Fibroblast of lung (primary cell): ENCODE measurements at regions not wholly inside any gene's neighbourhood (a gene's known extent, or its start where the extent isn't known, plus 50 kb on each side); places are given as distances from the start of the nearest gene placed in this dataset.
"Not testable (repeated sequence)": the region's sequence is repeated elsewhere in the genome, so short reads cannot be mapped to it uniquely, and the experiment has no call there.

Experiments used
- DNase-seq, 2 donors: peaks; one replicate each; pipeline versions ENCODE4 v3.0.0 to v3.0.0-alpha.2; 2010; ENCODE audit warnings: low read depth in 2 of 2
- H2AFZ ChIP-seq: 2 replicates; pipeline ENCODE4 v1.5.1; 2012; ENCODE audit warnings: low read length, control low read depth, inconsistent platforms
- H3K27ac ChIP-seq: 2 replicates; pipeline ENCODE4 v1.5.1; 2011; ENCODE audit warnings: low read length, control low read depth; ENCODE audit not compliant: insufficient read depth
- H3K27me3 ChIP-seq: 2 replicates; pipeline ENCODE4 v1.5.1; 2011; ENCODE audit warnings: mild to moderate bottlenecking, low read length; ENCODE audit not compliant: control insufficient read depth, insufficient read depth
- H3K36me3 ChIP-seq: 2 replicates; pipeline ENCODE4 v1.5.1; 2011; ENCODE audit warnings: low read length; ENCODE audit not compliant: control insufficient read depth, insufficient read depth
- H3K4me1 ChIP-seq: 2 replicates; pipeline ENCODE4 v1.5.1; 2011; ENCODE audit warnings: low read length; ENCODE audit not compliant: control insufficient read depth, insufficient read depth; ENCODE audit errors: extremely low read depth
- H3K4me2 ChIP-seq: 2 replicates; pipeline ENCODE4 v1.5.1; 2011; ENCODE audit warnings: low read length, control low read depth; ENCODE audit not compliant: insufficient read depth; ENCODE audit errors: extremely low read depth
- H3K4me3 ChIP-seq, 4 experiments: fragments of 200-600 bp in 1 of 4; sonication (generic) in 1 of 4; replicated peaks in 1 of 4; 2 replicates each; pipeline ENCODE4 v1.5.1; 2011 to 2016; ENCODE audit warnings: low read length in 4 of 4, low read depth in 3 of 4, mild to moderate bottlenecking in 3 of 4, control low read depth in 2 of 4, inconsistent platforms in 1 of 4, mixed read lengths in 1 of 4; ENCODE audit not compliant: insufficient read depth in 1 of 4; ENCODE audit errors: control extremely low read depth in 1 of 4
- H3K79me2 ChIP-seq: 2 replicates; pipeline ENCODE4 v1.5.1; 2012; ENCODE audit warnings: mild to moderate bottlenecking, low read length, inconsistent platforms; ENCODE audit not compliant: control insufficient read depth, insufficient read depth
- H3K9ac ChIP-seq: 2 replicates; pipeline ENCODE4 v1.5.1; 2011; ENCODE audit warnings: mild to moderate bottlenecking, low read length, control low read depth; ENCODE audit not compliant: insufficient read depth
- H3K9me3 ChIP-seq: 2 replicates; pipeline ENCODE4 v1.5.1; 2012; ENCODE audit warnings: low read depth, low read length; ENCODE audit not compliant: control insufficient read depth, insufficient read depth
- H4K20me1 ChIP-seq: 2 replicates; pipeline ENCODE4 v1.5.1; 2011; ENCODE audit warnings: low read length; ENCODE audit not compliant: control insufficient read depth, insufficient read depth; ENCODE audit errors: extremely low read depth
- EZH2 ChIP-seq: IDR thresholded peaks from 2 replicates; pipeline ENCODE4 v1.5.1; 2012; ENCODE audit warnings: low read length, control low read depth, mild to moderate bottlenecking; ENCODE audit errors: missing control alignments
- TF ChIP-seq, protein P1 (sequence below), 2 donors: IDR thresholded peaks in 1 of 2; conservative IDR thresholded peaks in 1 of 2; 1 replicate in 1 of 2; 2 replicates in 1 of 2; pipeline ENCODE4 v1.5.1; 2011 to 2012; ENCODE audit warnings: low read length in 2 of 2, control low read depth in 1 of 2, inconsistent platforms in 1 of 2, low read depth in 1 of 2, mild to moderate bottlenecking in 1 of 2

DNA sequence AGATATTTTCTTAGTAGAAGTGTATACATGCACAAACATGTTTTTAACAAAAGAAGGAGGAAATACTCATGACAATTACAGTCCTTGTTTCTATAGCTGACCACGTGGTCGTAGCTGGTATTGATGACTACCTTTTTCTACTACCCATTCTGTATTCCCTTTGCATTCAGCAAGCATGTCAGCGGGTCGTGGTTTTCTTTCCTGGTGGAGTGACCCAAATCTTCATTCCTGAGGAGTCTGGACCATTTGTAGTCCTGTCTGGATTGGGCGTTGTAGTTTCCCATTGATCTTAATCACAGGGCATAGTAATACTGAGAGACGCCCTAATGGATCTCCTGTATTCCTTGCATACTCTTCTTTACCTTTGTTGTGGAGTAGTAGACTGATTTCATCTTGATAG is 472.1 kb upstream of the RGS6 start:
- no peaks in the 10 kb centered on the region for H3K9me3 ChIP-seq
- no peaks in the 10 kb centered on the region for H3K79me2 ChIP-seq
- no peaks in the 10 kb centered on the region for H3K4me1 ChIP-seq
- H3K27me3 ChIP-seq: no peaks in the 10 kb centered on the region
- H2AFZ ChIP-seq: no peak overlapping the region
- no peak overlapping the region for H3K4me3 ChIP-seq
- no peak overlapping the region for H3K27ac ChIP-seq
- no peaks in the 10 kb centered on the region for H3K36me3 ChIP-seq
- no peak overlapping the region for H3K9ac ChIP-seq
- no peak for TF ChIP-seq EZH2
- TF ChIP-seq, protein P1, sequence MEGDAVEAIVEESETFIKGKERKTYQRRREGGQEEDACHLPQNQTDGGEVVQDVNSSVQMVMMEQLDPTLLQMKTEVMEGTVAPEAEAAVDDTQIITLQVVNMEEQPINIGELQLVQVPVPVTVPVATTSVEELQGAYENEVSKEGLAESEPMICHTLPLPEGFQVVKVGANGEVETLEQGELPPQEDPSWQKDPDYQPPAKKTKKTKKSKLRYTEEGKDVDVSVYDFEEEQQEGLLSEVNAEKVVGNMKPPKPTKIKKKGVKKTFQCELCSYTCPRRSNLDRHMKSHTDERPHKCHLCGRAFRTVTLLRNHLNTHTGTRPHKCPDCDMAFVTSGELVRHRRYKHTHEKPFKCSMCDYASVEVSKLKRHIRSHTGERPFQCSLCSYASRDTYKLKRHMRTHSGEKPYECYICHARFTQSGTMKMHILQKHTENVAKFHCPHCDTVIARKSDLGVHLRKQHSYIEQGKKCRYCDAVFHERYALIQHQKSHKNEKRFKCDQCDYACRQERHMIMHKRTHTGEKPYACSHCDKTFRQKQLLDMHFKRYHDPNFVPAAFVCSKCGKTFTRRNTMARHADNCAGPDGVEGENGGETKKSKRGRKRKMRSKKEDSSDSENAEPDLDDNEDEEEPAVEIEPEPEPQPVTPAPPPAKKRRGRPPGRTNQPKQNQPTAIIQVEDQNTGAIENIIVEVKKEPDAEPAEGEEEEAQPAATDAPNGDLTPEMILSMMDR (conservative IDR thresholded peaks at IDR 0.05 in 1 of 2, IDR thresholded peaks at IDR 0.05 in 1 of 2; ENCODE audit: low read depth in 1 of 2, low read length in 2 of 2): no peak
- peak in 1 of 2 donors; percentile 66 for DNase-seq
- H4K20me1 ChIP-seq: no peaks in the 10 kb centered on the region
- H3K4me2 ChIP-seq: no peak overlapping the region

DNA sequence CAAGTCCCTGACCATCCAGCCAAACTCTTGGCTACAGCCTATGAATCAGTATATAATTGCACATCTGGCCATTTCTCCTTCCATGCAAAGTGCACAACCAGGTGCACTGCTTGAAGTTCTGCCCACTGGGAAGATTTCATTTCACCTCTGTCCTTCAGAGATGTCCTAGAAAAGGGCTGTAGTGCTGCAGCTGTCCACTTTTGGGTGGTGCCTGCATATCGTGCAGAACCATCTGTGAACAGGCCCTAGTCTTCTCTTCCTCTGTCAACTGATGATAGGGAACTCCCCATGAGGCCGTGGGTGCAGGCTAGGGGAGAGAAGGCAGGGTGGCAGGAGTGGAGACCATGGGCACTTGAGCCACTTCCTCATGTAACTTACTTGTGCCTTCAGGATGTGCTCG is 470.6 kb upstream of the RGS6 start:
- H3K4me2 ChIP-seq, H3K27ac ChIP-seq, H4K20me1 ChIP-seq, H3K36me3 ChIP-seq, H3K9me3 ChIP-seq, H3K4me1 ChIP-seq, H2AFZ ChIP-seq, H3K4me3 ChIP-seq, H3K27me3 ChIP-seq, H3K9ac ChIP-seq, DNase-seq, H3K79me2 ChIP-seq: not testable (repeated sequence)

- no peaks in the 10 kb centered on the region for H4K20me1 ChIP-seq
- no peaks in the 10 kb centered on the region for H3K79me2 ChIP-seq
- H3K4me3 ChIP-seq: no peak overlapping the region
- H3K27me3 ChIP-seq: no peaks in the 10 kb centered on the region
- no peaks in the 10 kb centered on the region for H3K4me1 ChIP-seq
- no peak overlapping the region for H3K27ac ChIP-seq
- no peaks in the 10 kb centered on the region for H3K36me3 ChIP-seq
- no peak for DNase-seq
- no peak overlapping the region for H2AFZ ChIP-seq
- TF ChIP-seq, protein P1 (conservative IDR thresholded peaks at IDR 0.05 in 1 of 2, IDR thresholded peaks at IDR 0.05 in 1 of 2; ENCODE audit: low read depth in 1 of 2, low read length in 2 of 2): no peak
- TF ChIP-seq EZH2: no peak
- H3K9me3 ChIP-seq: no peaks in the 10 kb centered on the region
- H3K4me2 ChIP-seq: no peak overlapping the region
- no peak overlapping the region for H3K9ac ChIP-seq
These were observed 468.4 kb upstream of the RGS6 start for GRCh38 chr14:71463807-71464206.
